GM10266 (cell line): ENCODE measurements at regions not wholly inside any gene's neighbourhood (a gene's known extent, or its start where the extent isn't known, plus 50 kb on each side); places are given as distances from the start of the nearest gene placed in this dataset.

Experiments
- DNase-seq: peaks from one replicate; pipeline ENCODE4 v3.0.0; 2012; ENCODE audit errors: extremely low spot score
- CTCF ChIP-seq: IDR thresholded peaks from 2 replicates; pipeline ENCODE4 v1.5.1; 2012; ENCODE audit warnings: mild to moderate bottlenecking, low read depth; ENCODE audit not compliant: control insufficient read depth, insufficient read depth; ENCODE audit errors: missing control alignments

GRCh38 chr9:115675834-115676233, 477.8 kb upstream of the PAPPA start:
- TF ChIP-seq CTCF: no peak

GRCh38 chr9:115680231-115680630, 473.4 kb upstream of the PAPPA start:
- no peak for DNase-seq
- no peak for TF ChIP-seq CTCF

More at GRCh38 chr9:115675834-115676233, 477.8 kb upstream of the PAPPA start:
- no peak for DNase-seq

- TF ChIP-seq CTCF: no peak
- no peak for DNase-seq
Observed at GRCh38 chr9:115681585-115681984, 472.0 kb upstream of the PAPPA start.

GRCh38 chr9:115686069-115686468, 467.5 kb upstream of the PAPPA start:
- no peak for DNase-seq
- no peak for TF ChIP-seq CTCF

- TF ChIP-seq CTCF: no peak
- no peak for DNase-seq
Observed at GRCh38 chr9:115687356-115687755, 466.2 kb upstream of the PAPPA start.

GRCh38 chr9:115689331-115689730, 464.3 kb upstream of the PAPPA start:
- no peak for DNase-seq
- no peak for TF ChIP-seq CTCF

GRCh38 chr9:115690786-115691496, 462.6 kb upstream of the PAPPA start:
- DNase-seq: no peak
- TF ChIP-seq CTCF: no peak
